ENCODE measurements at regions not wholly inside any gene's neighbourhood (a gene's known extent, or its start where the extent isn't known, plus 50 kb on each side); places are given as distances from the start of the nearest gene placed in this dataset.

DNA sequence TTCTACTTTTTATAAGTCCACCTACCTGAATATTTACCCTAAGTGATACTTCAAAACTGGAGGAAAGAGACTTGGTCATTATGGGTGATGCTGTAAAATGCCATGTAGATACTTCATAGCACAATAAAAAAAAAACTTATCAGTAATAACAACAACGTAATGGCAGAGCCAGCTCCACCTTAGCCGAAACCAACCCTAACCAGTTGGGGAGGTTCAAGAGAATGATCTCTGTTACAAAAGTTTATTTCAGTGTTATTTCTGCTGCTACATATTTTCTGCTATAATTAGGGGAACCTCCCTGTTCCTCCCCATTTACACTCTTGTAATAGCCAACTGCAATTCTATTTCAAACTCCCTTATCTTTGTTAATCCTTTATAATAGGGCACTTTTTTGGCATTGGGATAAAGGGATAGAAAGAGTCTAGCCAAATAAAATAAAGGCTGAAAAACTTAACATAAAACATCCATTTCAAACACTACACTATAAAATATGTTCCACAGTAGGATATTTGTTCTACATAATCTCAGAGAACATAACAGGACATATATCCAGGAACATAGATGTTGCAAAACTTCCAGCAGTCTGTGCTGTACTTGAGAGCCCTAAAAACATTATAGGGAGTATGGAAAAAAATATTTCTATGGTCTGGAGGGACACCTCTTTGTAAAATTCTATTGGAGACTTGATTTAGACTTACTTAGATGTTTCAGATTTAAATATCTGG is 138.7 kb upstream of the POF1B start:
- no peaks in the 10 kb centered on the region for H3K36me3 Mint-ChIP-seq
- H3K36me3 ChIP-seq = no peaks in the 10 kb centered on the region
- no peak overlapping the region for H3K27ac ChIP-seq
- no peak for TF ChIP-seq CTCF (IDR thresholded peaks at IDR 0.05)
- TF ChIP-seq EZH2phosphoT487 (IDR thresholded peaks at IDR 0.05) = no peak
- TF ChIP-seq EZH2 (IDR thresholded peaks at IDR 0.05) = no peak
- H3K4me1 Mint-ChIP-seq = no peaks in the 10 kb centered on the region
- H3K79me2 ChIP-seq (ENCODE audit: low read depth) = no peaks in the 10 kb centered on the region
- H3K4me3 Mint-ChIP-seq = no peak overlapping the region
- H3K9me3 ChIP-seq (ENCODE audit: low read depth) = peaks cover 4% of the 10 kb centered on the region
- no peak for DNase-seq (ENCODE audit: low spot score)
- H3K27me3 ChIP-seq = no peaks in the 10 kb centered on the region
- no peaks in the 10 kb centered on the region for H3K4me1 ChIP-seq
- no peak overlapping the region for H3K9ac ChIP-seq
- no peaks in the 10 kb centered on the region for H3K27me3 Mint-ChIP-seq (ENCODE audit: insufficient read depth, low read depth)
- no peaks in the 10 kb centered on the region for H3K9me3 Mint-ChIP-seq
- no peak overlapping the region for H3K4me3 ChIP-seq
- H4K20me1 ChIP-seq (ENCODE audit: low read depth) = no peaks in the 10 kb centered on the region
- no peak overlapping the region for H2AFZ ChIP-seq (replicated peaks)
- no peak overlapping the region for H3K4me2 ChIP-seq
- H3F3A ChIP-seq (ENCODE audit: low read depth) = no peaks in the 10 kb centered on the region
- H3K27ac Mint-ChIP-seq = no peak overlapping the region

DNA sequence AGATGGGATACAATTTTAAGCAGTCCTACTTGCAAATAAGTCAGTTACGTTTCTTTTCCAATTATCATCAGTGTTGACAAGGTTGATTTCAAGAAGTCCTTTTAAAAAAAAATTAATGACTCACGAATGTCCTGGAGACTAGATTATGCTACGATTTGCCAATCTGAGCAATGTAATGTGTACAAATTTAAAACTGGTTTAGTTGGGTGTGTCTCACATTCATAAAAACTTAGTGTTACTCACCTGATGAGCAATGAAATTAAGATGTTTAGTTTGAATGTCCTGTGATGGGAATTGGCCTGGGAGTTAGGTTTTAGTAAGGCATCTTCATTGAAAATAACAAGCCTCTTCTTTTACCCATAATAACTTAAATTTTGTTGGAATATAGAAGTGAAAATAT is 136.7 kb upstream of the POF1B start:
- Histone ChIP-seq H4K20me1 (ENCODE audit: low read depth) (no peaks in the 10 kb centered on the region), H3F3A (ENCODE audit: low read depth) (no peaks in the 10 kb centered on the region), H3K9me3 (ENCODE audit: low read depth) (peaks cover 4% of the 10 kb centered on the region), H2AFZ (replicated peaks) (no peak overlapping the region), H3K4me1 (no peaks in the 10 kb centered on the region), H3K27ac (no peak overlapping the region), H3K27me3 (no peaks in the 10 kb centered on the region), H3K4me3 (no peak overlapping the region), H3K36me3 (no peaks in the 10 kb centered on the region), H3K4me2 (no peak overlapping the region), H3K79me2 (ENCODE audit: low read depth) (no peaks in the 10 kb centered on the region), H3K9ac (no peak overlapping the region)
- DNase-seq (ENCODE audit: low spot score) = no peak
- H3K36me3 Mint-ChIP-seq = no peaks in the 10 kb centered on the region
- no peak overlapping the region for H3K27ac Mint-ChIP-seq
- H3K4me1 Mint-ChIP-seq = no peaks in the 10 kb centered on the region
- no peaks in the 10 kb centered on the region for H3K9me3 Mint-ChIP-seq
- H3K4me3 Mint-ChIP-seq = no peak overlapping the region
- H3K27me3 Mint-ChIP-seq (ENCODE audit: insufficient read depth, low read depth) = no peaks in the 10 kb centered on the region
- TF ChIP-seq EZH2 (IDR thresholded peaks at IDR 0.05) (no peak), EZH2phosphoT487 (IDR thresholded peaks at IDR 0.05) (no peak), CTCF (IDR thresholded peaks at IDR 0.05) (no peak)

- no peaks in the 10 kb centered on the region for H3K79me2 ChIP-seq (ENCODE audit: low read depth)
- H3K27me3 Mint-ChIP-seq (ENCODE audit: insufficient read depth, low read depth) = no peaks in the 10 kb centered on the region
- H3K9me3 Mint-ChIP-seq = no peaks in the 10 kb centered on the region
- no peaks in the 10 kb centered on the region for H3F3A ChIP-seq (ENCODE audit: low read depth)
- no peaks in the 10 kb centered on the region for H3K4me1 ChIP-seq
- H3K36me3 ChIP-seq = no peaks in the 10 kb centered on the region
- no peak overlapping the region for H3K4me3 Mint-ChIP-seq
- peaks cover 4% of the 10 kb centered on the region for H3K4me1 Mint-ChIP-seq
- no peak overlapping the region for H3K9ac ChIP-seq
- TF ChIP-seq CTCF (IDR thresholded peaks at IDR 0.05) = no peak
- no peak for TF ChIP-seq EZH2 (IDR thresholded peaks at IDR 0.05)
- TF ChIP-seq EZH2phosphoT487 (IDR thresholded peaks at IDR 0.05) = no peak
- no peak overlapping the region for H2AFZ ChIP-seq (replicated peaks)
- H4K20me1 ChIP-seq (ENCODE audit: low read depth) = no peaks in the 10 kb centered on the region
- H3K27ac ChIP-seq = no peak overlapping the region
- DNase-seq (ENCODE audit: low spot score) = no peak
- H3K36me3 Mint-ChIP-seq = no peaks in the 10 kb centered on the region
- H3K4me3 ChIP-seq = no peak overlapping the region
- H3K27me3 ChIP-seq = no peaks in the 10 kb centered on the region
- H3K4me2 ChIP-seq = no peak overlapping the region
- no peak overlapping the region for H3K27ac Mint-ChIP-seq
- H3K9me3 ChIP-seq (ENCODE audit: low read depth) = no peaks in the 10 kb centered on the region
These were observed 127.4 kb upstream of the POF1B start for GRCh38 chrX:85506871-85507270.

Measured in neural progenitor cell (in vitro differentiated cells).